Skeletal muscle tissue (tissue), 3 donors: ENCODE measurements at regions not wholly inside any gene's neighbourhood (a gene's known extent, or its start where the extent isn't known, plus 50 kb on each side); places are given as distances from the start of the nearest gene placed in this dataset.

Experiments used
- H3K27ac ChIP-seq: one replicate; pipeline ENCODE4 v1.7.0; 2013; ENCODE audit warnings: mild to moderate bottlenecking, low read depth, low read length, inconsistent platforms
- H3K27me3 ChIP-seq, 3 donors: one replicate each; pipeline ENCODE4 v1.7.0; 2013; ENCODE audit warnings: low read length in 3 of 3; ENCODE audit not compliant: control insufficient read depth in 3 of 3, insufficient read depth in 3 of 3
- H3K36me3 ChIP-seq, 3 donors: one replicate each; pipeline ENCODE4 v1.7.0; 2013; ENCODE audit warnings: low read length in 3 of 3; ENCODE audit not compliant: control insufficient read depth in 3 of 3, insufficient read depth in 3 of 3
- H3K4me1 ChIP-seq, 3 donors: one replicate each; pipeline ENCODE4 v1.7.0; 2013; ENCODE audit warnings: low read length in 3 of 3, mild to moderate bottlenecking in 3 of 3; ENCODE audit not compliant: control insufficient read depth in 3 of 3, insufficient read depth in 3 of 3
- H3K4me3 ChIP-seq, 3 donors: one replicate each; pipeline ENCODE4 v1.7.0; 2013; ENCODE audit warnings: low read length in 3 of 3
- H3K9ac ChIP-seq, 3 donors: one replicate each; pipeline ENCODE4 v1.7.0; 2013; ENCODE audit warnings: low read length in 3 of 3, mild to moderate bottlenecking in 3 of 3, moderate library complexity in 2 of 3, low read depth in 1 of 3
- H3K9me3 ChIP-seq, 3 donors: one replicate each; pipeline ENCODE4 v1.7.0; 2013; ENCODE audit warnings: low read length in 3 of 3; ENCODE audit not compliant: control insufficient read depth in 3 of 3
- donor health status: Osteomylitis.

DNA sequence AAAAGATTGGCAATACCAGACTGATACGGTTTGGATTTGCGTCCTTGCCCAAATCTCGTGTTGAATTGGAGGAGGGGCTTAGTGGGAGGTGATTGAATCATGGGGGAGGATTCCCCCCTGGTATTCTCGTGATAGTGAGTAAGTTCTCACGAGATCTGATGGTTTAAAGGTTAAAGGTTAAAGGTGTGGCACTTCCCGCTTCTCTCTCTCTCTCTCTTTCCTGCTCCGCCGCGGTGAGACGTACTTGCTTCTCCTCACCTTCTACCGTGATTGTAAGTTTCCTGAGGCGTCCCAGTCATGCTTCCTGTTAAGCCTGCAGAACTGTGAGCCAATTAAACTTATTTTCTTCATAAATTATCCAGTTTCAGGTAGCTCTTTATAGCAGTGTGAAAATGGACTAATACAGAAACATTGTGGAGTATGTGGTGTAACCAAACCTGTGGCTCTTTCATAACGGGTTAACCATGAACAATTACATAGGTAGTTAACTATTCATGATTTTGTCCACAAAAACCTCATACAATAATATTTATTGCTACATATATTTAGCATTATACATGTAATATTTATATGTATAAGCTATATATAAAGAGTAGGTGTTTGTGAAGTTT is 107.5 kb downstream of the ANXA1 start:
- H3K36me3 ChIP-seq = no peaks in the 10 kb centered on the region
- H3K9me3 ChIP-seq = no peaks in the 10 kb centered on the region
- H3K4me3 ChIP-seq = no peak overlapping the region
- no peak overlapping the region for H3K27ac ChIP-seq
- no peak overlapping the region for H3K9ac ChIP-seq
- H3K27me3 ChIP-seq = no peaks in the 10 kb centered on the region
- H3K4me1 ChIP-seq = no peaks in the 10 kb centered on the region

DNA sequence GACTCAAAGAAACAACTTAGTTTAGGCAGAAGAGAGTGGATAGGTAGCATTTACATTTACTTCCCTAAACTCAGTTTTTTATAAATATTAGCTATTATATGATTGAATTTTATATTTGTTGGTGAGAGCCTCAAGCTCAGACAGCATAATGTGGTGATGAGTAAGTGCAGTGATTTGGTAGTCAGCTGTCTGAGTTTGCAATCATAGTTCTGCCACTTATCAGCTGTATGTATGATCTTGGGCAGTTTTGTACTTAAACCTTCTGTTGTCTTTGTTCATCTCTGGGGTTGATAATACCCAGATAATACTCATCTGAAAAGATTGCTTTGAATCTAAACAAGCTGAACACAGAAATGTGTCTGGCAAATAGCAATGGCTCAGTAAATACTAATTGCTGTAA is 108.8 kb downstream of the ANXA1 start:
- H3K27ac ChIP-seq = no peak overlapping the region
- no peak overlapping the region for H3K4me3 ChIP-seq
- no peaks in the 10 kb centered on the region for H3K4me1 ChIP-seq
- no peaks in the 10 kb centered on the region for H3K36me3 ChIP-seq
- H3K9me3 ChIP-seq = no peaks in the 10 kb centered on the region
- H3K27me3 ChIP-seq = no peaks in the 10 kb centered on the region
- no peak overlapping the region for H3K9ac ChIP-seq

DNA sequence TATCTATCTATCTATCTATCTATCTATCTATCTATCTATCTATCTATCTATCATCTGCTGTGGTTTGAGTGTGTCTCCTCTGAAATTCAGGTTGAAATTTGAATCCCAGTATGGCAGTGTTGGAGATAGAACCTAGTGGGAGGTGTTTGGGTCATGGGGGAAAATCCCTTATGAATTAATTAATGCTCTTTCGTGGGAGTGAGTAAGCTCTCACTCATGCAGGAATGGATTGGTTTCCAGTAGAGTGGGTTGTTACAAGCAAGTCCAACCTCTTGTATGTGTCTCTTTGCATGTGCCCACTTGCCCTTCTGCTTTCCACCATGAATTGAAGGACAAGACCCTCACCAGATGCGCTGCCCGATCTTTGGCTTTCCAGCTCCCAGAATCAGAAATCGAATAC is 113.0 kb downstream of the ANXA1 start:
- no peak overlapping the region for H3K4me3 ChIP-seq
- no peaks in the 10 kb centered on the region for H3K9me3 ChIP-seq
- H3K36me3 ChIP-seq = no peaks in the 10 kb centered on the region
- H3K27ac ChIP-seq = no peak overlapping the region
- no peaks in the 10 kb centered on the region for H3K4me1 ChIP-seq
- H3K27me3 ChIP-seq = no peaks in the 10 kb centered on the region
- no peak overlapping the region for H3K9ac ChIP-seq

DNA sequence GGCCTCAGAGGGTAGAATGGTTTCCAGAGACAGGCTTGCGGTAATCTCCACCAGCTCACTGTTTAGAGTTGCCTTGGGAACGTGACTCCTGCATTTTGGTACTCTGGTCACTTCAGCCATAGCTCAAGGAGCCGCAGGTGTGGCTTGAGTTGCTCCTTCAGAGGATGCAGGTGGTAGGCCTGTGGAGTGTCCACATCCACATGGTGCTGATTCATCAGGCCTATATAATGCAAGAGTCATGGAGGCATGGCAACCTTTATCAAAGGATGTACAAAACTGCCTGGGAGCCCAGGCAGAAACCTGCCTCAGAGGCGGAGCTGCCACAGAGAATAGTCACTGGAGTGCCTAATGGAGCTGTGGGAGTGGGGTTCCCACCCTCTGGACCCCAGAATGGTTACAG is 114.2 kb downstream of the ANXA1 start:
- no peak overlapping the region for H3K4me3 ChIP-seq
- H3K27ac ChIP-seq = no peak overlapping the region
- H3K36me3 ChIP-seq = no peaks in the 10 kb centered on the region

DNA sequence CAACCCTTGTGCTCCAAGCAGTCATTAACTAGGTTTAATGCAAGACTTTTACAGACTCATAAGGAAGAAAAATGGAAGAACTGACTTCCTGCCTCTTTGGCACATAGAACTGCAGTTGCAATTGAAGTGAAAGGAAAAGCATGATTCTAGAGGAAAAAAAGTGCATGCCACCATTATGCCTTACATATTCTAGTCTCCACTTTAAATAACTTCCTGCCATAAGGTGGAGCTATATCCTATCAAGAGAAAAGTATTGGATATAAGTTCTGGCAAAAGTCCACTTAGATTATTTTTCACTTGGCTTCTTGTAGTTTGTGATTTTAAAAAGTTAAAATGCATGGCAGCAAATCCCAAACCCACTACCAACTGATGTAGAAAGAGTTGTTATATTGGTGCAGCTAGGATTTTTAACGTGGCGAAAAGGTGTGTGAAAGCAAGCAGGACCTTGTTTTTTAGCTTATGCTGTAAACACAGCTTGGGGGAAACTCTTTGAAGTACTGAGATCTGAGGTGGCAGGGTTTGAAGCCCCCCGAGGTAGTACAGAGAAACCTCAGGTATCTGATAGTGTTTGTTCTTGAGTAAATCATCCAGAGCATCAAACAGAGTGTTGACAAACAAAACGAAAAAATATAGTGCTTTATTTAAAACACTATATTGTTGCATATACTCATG is 117.9 kb downstream of the ANXA1 start:
- Histone ChIP-seq H3K9ac (no peak overlapping the region), H3K27me3 (no peaks in the 10 kb centered on the region), H3K4me3 (no peak overlapping the region), H3K4me1 (no peaks in the 10 kb centered on the region), H3K27ac (no peak overlapping the region), H3K36me3 (no peaks in the 10 kb centered on the region), H3K9me3 (no peaks in the 10 kb centered on the region)

More for the DNA sequence above, 114.2 kb downstream of the ANXA1 start:
- Histone ChIP-seq H3K4me1 (no peaks in the 10 kb centered on the region), H3K9me3 (no peaks in the 10 kb centered on the region), H3K9ac (no peak overlapping the region), H3K27me3 (no peaks in the 10 kb centered on the region)

DNA sequence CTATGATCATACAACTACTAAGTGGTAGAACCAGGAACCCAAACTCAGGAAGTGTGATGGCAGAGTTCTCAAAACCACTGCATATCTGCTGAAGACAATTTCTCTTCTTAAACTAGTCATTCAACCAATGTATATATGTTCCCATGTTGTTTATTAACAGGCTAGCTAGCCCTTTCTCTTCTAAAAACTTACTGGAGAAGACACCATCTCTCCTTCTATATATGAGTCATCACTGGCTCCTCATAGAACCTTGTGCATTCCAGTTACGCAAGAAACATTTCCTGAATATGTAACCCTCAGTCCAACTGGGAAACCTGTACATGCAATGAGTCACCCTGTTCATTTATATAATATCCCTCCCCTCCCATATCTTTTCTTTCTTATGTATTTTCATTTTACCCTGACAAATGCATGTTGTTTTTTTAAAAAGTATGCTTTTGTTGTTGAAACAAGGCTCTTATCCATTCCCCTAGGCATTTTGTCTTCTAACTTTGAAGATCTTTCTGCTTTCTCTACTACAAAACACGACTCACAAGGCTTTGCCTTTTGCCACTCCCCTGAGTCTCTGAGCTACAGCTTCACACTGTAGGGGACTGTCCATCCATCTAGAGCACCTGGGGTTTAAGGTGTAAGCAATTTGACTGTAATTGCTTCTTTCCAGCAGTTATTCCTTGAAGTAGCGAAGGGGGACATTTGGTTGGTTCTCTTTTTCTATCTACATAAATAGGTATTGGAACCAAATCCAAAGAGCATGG is 119.5 kb downstream of the ANXA1 start:
- Histone ChIP-seq H3K4me1 (no peaks in the 10 kb centered on the region), H3K36me3 (no peaks in the 10 kb centered on the region), H3K27me3 (no peaks in the 10 kb centered on the region), H3K9ac (no peak overlapping the region), H3K9me3 (no peaks in the 10 kb centered on the region), H3K27ac (no peak overlapping the region), H3K4me3 (no peak overlapping the region)

DNA sequence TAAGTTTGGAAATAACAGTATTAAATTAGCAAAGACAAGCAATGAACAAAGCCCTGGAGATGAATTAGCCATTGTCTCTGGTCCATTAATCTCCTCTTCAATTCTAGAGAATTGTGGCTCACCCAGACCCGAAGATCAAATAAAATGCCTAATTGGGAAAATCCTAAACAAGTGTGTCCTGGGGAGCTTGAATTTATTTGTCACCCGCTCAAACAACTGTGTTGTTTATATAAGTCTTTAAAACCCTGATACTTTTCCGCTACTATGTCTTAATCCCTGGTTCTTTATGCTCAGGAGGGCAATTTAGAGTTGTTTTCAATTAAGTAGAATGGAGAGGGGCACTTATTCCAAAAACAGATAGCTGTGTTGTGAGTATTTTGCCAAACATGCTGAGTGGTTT is 128.4 kb downstream of the ANXA1 start:
- Histone ChIP-seq H3K4me1 (no peaks in the 10 kb centered on the region), H3K36me3 (no peaks in the 10 kb centered on the region), H3K9ac (no peak overlapping the region), H3K9me3 (no peaks in the 10 kb centered on the region), H3K27ac (no peak overlapping the region), H3K4me3 (no peak overlapping the region), H3K27me3 (no peaks in the 10 kb centered on the region)

DNA sequence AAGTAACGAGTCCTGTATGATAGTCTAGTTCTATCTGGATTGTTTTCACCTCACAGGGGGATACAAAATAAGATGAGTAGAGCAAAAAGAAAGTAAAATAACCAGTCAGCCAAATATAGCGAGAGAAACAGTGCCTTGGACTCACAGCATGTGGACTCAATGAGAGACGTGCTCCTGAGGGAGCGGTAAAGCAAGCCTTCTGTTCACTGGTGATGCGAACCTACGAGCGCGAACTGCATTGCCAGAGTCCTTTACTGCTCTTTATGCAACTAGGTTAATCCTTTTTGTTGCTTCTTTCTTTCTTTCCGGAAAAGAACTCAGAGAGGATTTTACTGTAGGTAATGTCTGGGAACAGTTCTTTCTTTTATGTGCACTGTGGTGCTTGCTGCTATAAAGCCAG is 132.7 kb downstream of the ANXA1 start:
- H3K9me3 ChIP-seq = no peaks in the 10 kb centered on the region
- no peak overlapping the region for H3K9ac ChIP-seq
- H3K4me1 ChIP-seq = no peaks in the 10 kb centered on the region
- H3K27me3 ChIP-seq = no peaks in the 10 kb centered on the region
- no peaks in the 10 kb centered on the region for H3K36me3 ChIP-seq
- H3K27ac ChIP-seq = no peak overlapping the region
- no peak overlapping the region for H3K4me3 ChIP-seq

DNA sequence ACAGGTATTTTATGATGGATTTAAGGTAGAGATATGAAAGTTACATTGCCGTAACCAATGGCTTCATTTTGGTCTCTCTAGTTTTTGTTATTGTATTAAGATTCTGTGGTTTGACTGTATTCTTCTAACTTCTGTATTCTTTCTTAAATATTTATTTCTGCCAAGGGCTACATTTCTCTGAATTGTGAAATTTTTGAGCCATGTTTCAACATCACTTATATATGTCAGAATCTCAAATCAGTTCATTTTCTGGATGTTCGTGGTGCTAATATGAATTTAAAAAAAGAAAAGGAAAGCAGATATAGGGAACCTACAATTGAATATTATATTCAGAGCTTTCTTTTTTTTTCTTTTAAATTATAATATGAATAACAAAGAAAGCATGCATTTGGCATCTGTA is 142.7 kb downstream of the ANXA1 start:
- Histone ChIP-seq H3K36me3 (no peaks in the 10 kb centered on the region), H3K9me3 (no peaks in the 10 kb centered on the region), H3K9ac (no peak overlapping the region), H3K4me3 (no peak overlapping the region), H3K4me1 (no peaks in the 10 kb centered on the region), H3K27me3 (no peaks in the 10 kb centered on the region), H3K27ac (no peak overlapping the region)

DNA sequence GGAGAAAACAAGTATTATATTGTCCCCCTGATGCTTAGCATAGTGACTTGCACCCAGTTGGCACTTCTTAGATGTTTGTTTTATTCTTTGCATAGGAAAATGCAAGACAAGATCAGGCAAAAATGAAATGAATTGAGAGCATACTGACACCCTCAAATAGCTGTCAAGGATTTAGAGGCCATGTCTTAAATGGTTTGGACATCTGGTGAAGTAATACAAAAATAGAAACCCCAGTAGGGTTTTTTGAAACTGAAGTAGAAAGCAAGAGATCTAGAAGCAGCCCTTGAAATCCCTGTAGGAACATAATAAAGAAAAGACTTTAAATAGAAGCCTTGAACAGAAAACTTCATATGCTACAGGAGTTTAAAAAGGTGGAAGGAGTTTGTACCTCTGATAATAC is 174.3 kb downstream of the ANXA1 start:
- Histone ChIP-seq H3K27me3 (no peaks in the 10 kb centered on the region), H3K4me1 (no peaks in the 10 kb centered on the region), H3K9ac (no peak overlapping the region), H3K36me3 (no peaks in the 10 kb centered on the region), H3K9me3 (no peaks in the 10 kb centered on the region), H3K27ac (no peak overlapping the region), H3K4me3 (no peak overlapping the region)
